Right ventricle myocardium inferior (tissue), 1 donor: ENCODE measurements at regions not wholly inside any gene's neighbourhood (a gene's known extent, or its start where the extent isn't known, plus 50 kb on each side); places are given as distances from the start of the nearest gene placed in this dataset.

Experiments
- ATAC-seq: fragments of 200-7000 bp; cut with Tn5 transposase; one replicate; pipeline ENCODE4 v1.9.1; 2020; ENCODE audit warnings: mild to moderate bottlenecking, moderate library complexity
- DNase-seq: peaks from one replicate; pipeline ENCODE4 v3.0.0; 2021; ENCODE audit errors: missing footprints
- intact Hi-C: fragments of 100-400 bp; cut with DNase I; formaldehyde crosslinking; loops from one replicate; pipeline ENCODE4 v1.11.0; 2022
- donor health status: DM: no; HTN: yes; CAD: no; lungs with severe emphysema.

GRCh38 chr6:62519574-62519973 lies 233.5 kb upstream of the KHDRBS2 start:
- ATAC-seq (no peak), DNase-seq (no peak)
- intact Hi-C loops, result no loop called here

GRCh38 chr6:62516291-62517141 lies 230.5 kb upstream of the KHDRBS2 start:
- ATAC-seq (no peak), DNase-seq (no peak)
- intact Hi-C loops, result no loop called here

- no peak for DNase-seq
- intact Hi-C loops, result no loop called here
- ATAC-seq, result no peak
Measured at GRCh38 chr6:62492192-62492822, 206.3 kb upstream of the KHDRBS2 start.

GRCh38 chr6:62480544-62480943 lies 194.5 kb upstream of the KHDRBS2 start:
- intact Hi-C loops, result no loop called here
- DNase-seq (no peak), ATAC-seq (no peak)

- intact Hi-C loops, result no loop called here
- no peak for DNase-seq
- ATAC-seq, result no peak
Measured at GRCh38 chr6:62479697-62480220, 193.7 kb upstream of the KHDRBS2 start.

GRCh38 chr6:62474793-62475192 lies 188.8 kb upstream of the KHDRBS2 start:
- ATAC-seq, result no peak
- intact Hi-C loops, result no loop called here
- no peak for DNase-seq

- intact Hi-C loops, result no loop called here
- DNase-seq (no peak), ATAC-seq (no peak)
Measured at GRCh38 chr6:62466607-62467006, 180.6 kb upstream of the KHDRBS2 start.

- DNase-seq, result no peak
- intact Hi-C loops, result no loop called here
- ATAC-seq, result no peak
Measured at GRCh38 chr6:62465206-62465605, 179.2 kb upstream of the KHDRBS2 start.

- DNase-seq, result no peak
- no peak for ATAC-seq
- intact Hi-C loops, result no loop called here
Measured at GRCh38 chr6:62452586-62452985, 166.6 kb upstream of the KHDRBS2 start.

- no peak for DNase-seq
- intact Hi-C loops, result no loop called here
- no peak for ATAC-seq
Measured at GRCh38 chr6:62446647-62447316, 160.8 kb upstream of the KHDRBS2 start.

- DNase-seq (peak; percentile 15), ATAC-seq (no peak)
- intact Hi-C loops, result no loop called here
Measured at GRCh38 chr6:62445521-62445920, 159.5 kb upstream of the KHDRBS2 start.

- ATAC-seq (no peak), DNase-seq (peak; percentile 37)
- intact Hi-C loops, result no loop called here
Measured at GRCh38 chr6:62441182-62441581, 155.2 kb upstream of the KHDRBS2 start.

GRCh38 chr6:62429781-62430180 lies 143.8 kb upstream of the KHDRBS2 start:
- no peak for ATAC-seq
- no peak for DNase-seq
- intact Hi-C loops, result no loop called here

GRCh38 chr6:62400521-62401259 lies 114.7 kb upstream of the KHDRBS2 start:
- intact Hi-C loops, result no loop called here
- DNase-seq, result no peak
- ATAC-seq, result no peak

GRCh38 chr6:62393608-62394007 lies 107.6 kb upstream of the KHDRBS2 start:
- DNase-seq (no peak), ATAC-seq (no peak)
- intact Hi-C loops, result no loop called here

GRCh38 chr6:62392291-62392690 lies 106.3 kb upstream of the KHDRBS2 start:
- DNase-seq (no peak), ATAC-seq (no peak)
- intact Hi-C loops, result no loop called here

- intact Hi-C loops, result no loop called here
- ATAC-seq, result no peak
Measured at GRCh38 chr6:62391358-62391757, 105.3 kb upstream of the KHDRBS2 start.

GRCh38 chr6:62390401-62390800 lies 104.4 kb upstream of the KHDRBS2 start:
- no peak for DNase-seq
- ATAC-seq, result no peak
- intact Hi-C loops, result no loop called here

More at GRCh38 chr6:62391358-62391757, 105.3 kb upstream of the KHDRBS2 start:
- DNase-seq, result no peak
